GM13977 (cell line): ENCODE measurements at regions not wholly inside any gene's neighbourhood (a gene's known extent, or its start where the extent isn't known, plus 50 kb on each side); places are given as distances from the start of the nearest gene placed in this dataset.

ENCODE experiments used
- DNase-seq: peaks from one replicate; pipeline ENCODE4 v3.0.0; 2012; ENCODE audit warnings: low spot score
- in situ Hi-C: fragments of 300-500 bp; cut with MboI; formaldehyde crosslinking; loops from one replicate; pipeline ENCODE4 v1.12.0; 2022; ENCODE audit warnings: low sequenced_read_pairs, low pct_unique_long_range_greater_than_20kb, mixed read lengths, inconsistent platforms; ENCODE audit not compliant: unreplicated experiment
- TF ChIP-seq, protein P1 (sequence below): IDR thresholded peaks from 2 replicates; pipeline ENCODE4 v1.5.1; 2012; ENCODE audit warnings: mild to moderate bottlenecking, control low read depth; ENCODE audit not compliant: insufficient read depth; ENCODE audit errors: extremely low read depth, missing control alignments

- DNase-seq: no peak
- in situ Hi-C loops: no loop called here
Observed at GRCh38 chr7:25643770-25644394, 415.6 kb upstream of the NPVF start.

GRCh38 chr7:25646726-25647413, 418.6 kb upstream of the NPVF start:
- TF ChIP-seq, protein P1, sequence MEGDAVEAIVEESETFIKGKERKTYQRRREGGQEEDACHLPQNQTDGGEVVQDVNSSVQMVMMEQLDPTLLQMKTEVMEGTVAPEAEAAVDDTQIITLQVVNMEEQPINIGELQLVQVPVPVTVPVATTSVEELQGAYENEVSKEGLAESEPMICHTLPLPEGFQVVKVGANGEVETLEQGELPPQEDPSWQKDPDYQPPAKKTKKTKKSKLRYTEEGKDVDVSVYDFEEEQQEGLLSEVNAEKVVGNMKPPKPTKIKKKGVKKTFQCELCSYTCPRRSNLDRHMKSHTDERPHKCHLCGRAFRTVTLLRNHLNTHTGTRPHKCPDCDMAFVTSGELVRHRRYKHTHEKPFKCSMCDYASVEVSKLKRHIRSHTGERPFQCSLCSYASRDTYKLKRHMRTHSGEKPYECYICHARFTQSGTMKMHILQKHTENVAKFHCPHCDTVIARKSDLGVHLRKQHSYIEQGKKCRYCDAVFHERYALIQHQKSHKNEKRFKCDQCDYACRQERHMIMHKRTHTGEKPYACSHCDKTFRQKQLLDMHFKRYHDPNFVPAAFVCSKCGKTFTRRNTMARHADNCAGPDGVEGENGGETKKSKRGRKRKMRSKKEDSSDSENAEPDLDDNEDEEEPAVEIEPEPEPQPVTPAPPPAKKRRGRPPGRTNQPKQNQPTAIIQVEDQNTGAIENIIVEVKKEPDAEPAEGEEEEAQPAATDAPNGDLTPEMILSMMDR: no peak
- DNase-seq: no peak

More at GRCh38 chr7:25643770-25644394, 415.6 kb upstream of the NPVF start:
- TF ChIP-seq, protein P1: no peak

DNA sequence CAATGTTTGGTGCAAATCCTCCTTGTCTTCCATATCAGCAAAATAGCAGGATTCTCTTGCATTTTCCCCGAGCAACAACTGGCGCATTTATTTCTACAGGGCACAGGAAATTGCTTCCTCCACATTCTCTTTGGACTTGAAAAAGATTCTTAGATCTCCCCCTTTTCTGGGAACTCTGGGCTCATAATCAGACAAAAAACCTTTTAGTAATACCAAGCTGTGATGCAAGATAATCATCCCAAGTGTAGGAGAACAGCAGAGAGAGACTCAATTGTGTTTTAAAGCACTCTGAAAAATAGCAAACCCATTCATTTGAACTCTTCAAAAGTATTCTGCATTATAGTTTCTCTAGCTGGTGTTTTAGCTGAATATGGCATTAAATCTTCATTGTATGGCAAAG, 419.6 kb upstream of the NPVF start:
- TF ChIP-seq, protein P1: no peak
- in situ Hi-C loops: no loop called here
- no peak for DNase-seq

More at GRCh38 chr7:25646726-25647413, 418.6 kb upstream of the NPVF start:
- in situ Hi-C loops: no loop called here

DNA sequence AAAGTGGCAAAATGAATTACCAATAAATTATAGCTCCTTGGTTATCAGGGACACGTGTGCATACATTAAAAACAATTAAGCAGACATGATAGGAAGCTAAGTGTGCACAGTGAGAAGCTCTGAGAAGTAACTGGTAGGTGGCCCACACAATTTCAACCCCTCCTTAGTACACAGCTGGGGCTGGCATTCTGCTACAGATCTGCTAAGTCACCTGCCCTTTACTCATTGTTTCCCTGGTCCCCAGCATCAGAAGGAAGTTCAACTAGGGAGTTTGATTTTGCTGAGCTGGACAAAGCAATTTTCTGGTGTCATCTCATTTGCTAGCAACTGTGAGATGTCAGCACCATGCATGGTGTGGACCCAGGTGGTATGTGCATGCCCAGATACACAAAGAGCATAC, 424.1 kb upstream of the NPVF start:
- DNase-seq: no peak
- in situ Hi-C loops: no loop called here
- TF ChIP-seq, protein P1: no peak

GRCh38 chr7:25653384-25653783, 425.1 kb upstream of the NPVF start:
- no peak for DNase-seq
- in situ Hi-C loops: no loop called here
- TF ChIP-seq, protein P1: no peak

DNA sequence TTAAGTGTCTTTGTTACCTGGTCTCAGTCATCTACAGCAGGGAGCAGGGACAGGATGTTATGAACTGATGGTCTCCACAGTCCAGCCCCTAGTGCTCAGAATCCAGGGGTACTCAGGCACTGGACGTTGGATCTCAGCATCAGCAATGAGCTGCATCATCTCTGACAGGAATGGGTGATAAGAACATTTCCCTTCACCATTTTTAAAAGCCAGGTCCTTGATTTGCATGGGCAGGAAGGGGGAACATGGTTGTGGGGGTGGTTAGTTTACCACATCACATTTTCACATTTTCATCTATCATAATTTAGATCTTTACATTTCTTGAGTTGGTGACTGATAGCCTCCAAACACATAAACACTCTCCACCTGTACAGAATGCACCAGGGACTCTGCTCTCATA, 427.8 kb upstream of the NPVF start:
- no peak for DNase-seq
- TF ChIP-seq, protein P1: no peak
- in situ Hi-C loops: no loop called here
